Astrocyte (in vitro differentiated cells and primary cell): ENCODE measurements at regions not wholly inside any gene's neighbourhood (a gene's known extent, or its start where the extent isn't known, plus 50 kb on each side); places are given as distances from the start of the nearest gene placed in this dataset.

ENCODE experiments used
- CTCF ChIP-seq: IDR thresholded peaks from 2 replicates; pipeline ENCODE4 v1.5.1; 2011; ENCODE audit warnings: low read depth, mild to moderate bottlenecking, inconsistent platforms, low read length, moderate library complexity; ENCODE audit not compliant: insufficient read depth
- EZH2 ChIP-seq: IDR thresholded peaks from 2 replicates; pipeline ENCODE4 v1.6.1; 2012; ENCODE audit warnings: mild to moderate bottlenecking, low read length, inconsistent platforms; ENCODE audit not compliant: insufficient read depth

- TF ChIP-seq CTCF (no peak), EZH2 (no peak)
Observed at GRCh38 chr2:8445580-8445979, 236.3 kb upstream of the ID2 start.
